ENCODE measurements at regions not wholly inside any gene's neighbourhood (a gene's known extent, or its start where the extent isn't known, plus 50 kb on each side); places are given as distances from the start of the nearest gene placed in this dataset.

DNA sequence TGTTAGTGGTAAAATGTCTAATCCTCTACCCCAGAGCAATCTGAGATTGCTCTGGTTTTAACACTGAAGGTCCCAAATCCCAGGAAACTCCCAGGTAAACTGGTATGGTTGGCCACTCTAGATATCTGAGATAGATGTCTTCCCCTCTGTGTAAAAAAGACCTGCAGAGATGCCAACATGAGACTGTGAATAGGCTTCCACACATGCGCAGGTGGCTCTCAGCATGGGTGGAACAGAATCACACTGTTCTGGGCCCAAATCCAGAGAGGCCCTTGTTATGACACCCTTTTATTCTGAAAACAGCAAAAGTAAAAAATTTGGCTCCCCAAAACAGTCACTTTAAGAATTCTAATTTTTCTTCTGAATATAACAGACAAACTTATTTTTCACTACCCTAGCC lies 88.7 kb upstream of the BMP5 start:
- Histone ChIP-seq H3K4me3 (ENCODE audit: low read length in 2 of 2) (no peak overlapping the region), H3K27ac (ENCODE audit: low read depth in 1 of 2, low read length in 1 of 2) (peak overlapping the region in 1 of 2 donors; percentile 50), H3K4me1 (ENCODE audit: control insufficient read depth in 2 of 2, insufficient read depth in 2 of 2, low read length in 2 of 2) (no peaks in the 10 kb centered on the region), H3K9me3 (ENCODE audit: control insufficient read depth in 2 of 2, insufficient read depth in 1 of 2, low read length in 1 of 2) (no peaks in the 10 kb centered on the region), H3K27me3 (ENCODE audit: control insufficient read depth in 2 of 2, insufficient read depth in 1 of 2, low read length in 1 of 2) (no peaks in the 10 kb centered on the region), H3K36me3 (ENCODE audit: control insufficient read depth in 2 of 2, insufficient read depth in 2 of 2, low read length in 1 of 2) (no peaks in the 10 kb centered on the region)
- DNase-seq (ENCODE audit: low read depth in 6 of 9, low spot score in 9 of 9) = no peak
- 96% methylated on average over 1 of the region's 1 CpG for WGBS

DNA sequence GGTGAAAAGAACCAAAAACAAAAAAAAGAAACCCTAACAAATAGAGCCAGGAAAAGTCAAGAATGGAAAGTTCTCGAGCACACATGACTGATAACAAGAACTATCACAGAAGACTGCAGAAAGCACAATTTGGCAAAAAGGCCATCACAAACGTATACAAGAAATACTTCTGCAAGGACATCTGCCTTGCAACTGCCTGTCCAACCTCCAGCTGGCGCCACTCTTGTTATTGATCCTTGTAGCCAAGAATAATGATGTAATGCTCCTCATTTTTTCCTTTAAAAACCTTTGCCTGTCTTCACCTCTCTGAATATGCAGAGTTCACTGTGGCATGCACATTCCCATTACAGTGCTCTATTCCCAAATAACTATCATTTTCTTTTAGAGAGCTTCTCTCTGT lies 87.9 kb upstream of the BMP5 start:
- Histone ChIP-seq H3K4me1 (ENCODE audit: control insufficient read depth in 2 of 2, insufficient read depth in 2 of 2, low read length in 2 of 2) (no peaks in the 10 kb centered on the region), H3K27ac (ENCODE audit: low read depth in 1 of 2, low read length in 1 of 2) (peak overlapping the region in 1 of 2 donors; percentile 53), H3K4me3 (ENCODE audit: low read length in 2 of 2) (no peak overlapping the region), H3K9me3 (ENCODE audit: control insufficient read depth in 2 of 2, insufficient read depth in 1 of 2, low read length in 1 of 2) (no peaks in the 10 kb centered on the region), H3K36me3 (ENCODE audit: control insufficient read depth in 2 of 2, insufficient read depth in 2 of 2, low read length in 1 of 2) (no peaks in the 10 kb centered on the region), H3K27me3 (ENCODE audit: control insufficient read depth in 2 of 2, insufficient read depth in 1 of 2, low read length in 1 of 2) (no peaks in the 10 kb centered on the region)
- WGBS = 87% methylated on average over 3 of the region's 3 CpGs
- DNase-seq (ENCODE audit: low read depth in 6 of 9, low spot score in 9 of 9) = no peak

DNA sequence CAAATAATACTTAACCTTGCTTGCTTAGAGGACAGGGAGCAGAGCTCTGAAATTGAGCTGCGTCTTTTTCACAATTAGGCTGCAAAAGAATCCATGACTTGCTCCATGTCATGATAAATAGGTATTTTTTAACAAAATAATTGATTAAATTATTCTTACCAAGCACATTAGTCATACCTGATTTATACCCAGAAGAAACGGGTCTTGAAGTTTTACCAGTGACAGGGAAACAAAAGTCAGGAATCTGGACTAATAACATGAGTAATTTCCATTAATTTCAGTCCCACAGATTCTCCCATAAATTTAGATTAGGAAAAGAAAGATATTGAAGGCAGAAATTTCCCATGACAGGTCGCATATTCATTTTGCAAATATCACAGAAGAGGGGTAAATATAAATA lies 85.0 kb upstream of the BMP5 start:
- Histone ChIP-seq H3K9me3 (ENCODE audit: control insufficient read depth in 2 of 2, insufficient read depth in 1 of 2, low read length in 1 of 2) (no peaks in the 10 kb centered on the region), H3K4me1 (ENCODE audit: control insufficient read depth in 2 of 2, insufficient read depth in 2 of 2, low read length in 2 of 2) (no peaks in the 10 kb centered on the region), H3K27me3 (ENCODE audit: control insufficient read depth in 2 of 2, insufficient read depth in 1 of 2, low read length in 1 of 2) (no peaks in the 10 kb centered on the region), H3K27ac (ENCODE audit: low read depth in 1 of 2, low read length in 1 of 2) (no peak overlapping the region), H3K4me3 (ENCODE audit: low read length in 2 of 2) (no peak overlapping the region), H3K36me3 (ENCODE audit: control insufficient read depth in 2 of 2, insufficient read depth in 2 of 2, low read length in 1 of 2) (no peaks in the 10 kb centered on the region)
- DNase-seq (ENCODE audit: low read depth in 6 of 9, low spot score in 9 of 9) = no peak
- WGBS = 89% methylated on average over 3 of the region's 3 CpGs

DNA sequence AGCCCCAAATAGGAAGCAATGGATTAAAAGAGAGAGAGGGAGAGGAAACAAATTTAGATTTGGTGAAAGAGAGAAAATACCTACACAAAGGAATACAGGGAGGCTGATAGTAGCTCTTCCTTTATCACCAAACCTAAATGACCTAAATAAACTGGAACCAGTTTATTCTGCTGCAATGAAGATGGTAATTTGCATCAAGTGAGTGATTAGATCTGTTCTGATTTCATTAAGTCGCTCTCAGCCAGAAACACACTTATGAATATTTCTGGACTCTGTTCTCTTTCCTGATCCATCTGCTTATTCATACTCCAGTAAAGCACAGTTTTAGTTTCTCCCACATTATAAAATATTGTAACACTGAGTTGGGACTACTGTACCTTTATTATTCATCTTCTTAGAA lies 83.4 kb upstream of the BMP5 start:
- no peak for DNase-seq (ENCODE audit: low read depth in 6 of 9, low spot score in 9 of 9)
- Histone ChIP-seq H3K36me3 (ENCODE audit: control insufficient read depth in 2 of 2, insufficient read depth in 2 of 2, low read length in 1 of 2) (no peaks in the 10 kb centered on the region), H3K27me3 (ENCODE audit: control insufficient read depth in 2 of 2, insufficient read depth in 1 of 2, low read length in 1 of 2) (no peaks in the 10 kb centered on the region), H3K9me3 (ENCODE audit: control insufficient read depth in 2 of 2, insufficient read depth in 1 of 2, low read length in 1 of 2) (no peaks in the 10 kb centered on the region), H3K4me3 (ENCODE audit: low read length in 2 of 2) (no peak overlapping the region), H3K4me1 (ENCODE audit: control insufficient read depth in 2 of 2, insufficient read depth in 2 of 2, low read length in 2 of 2) (no peaks in the 10 kb centered on the region), H3K27ac (ENCODE audit: low read depth in 1 of 2, low read length in 1 of 2) (no peak overlapping the region)
- 95% methylated on average over 1 of the region's 1 CpG for WGBS

- DNase-seq (ENCODE audit: low read depth in 6 of 9, low spot score in 9 of 9) = no peak
- WGBS = 80% methylated on average over 2 of the region's 2 CpGs
- Histone ChIP-seq H3K4me3 (ENCODE audit: low read length in 2 of 2) (no peak overlapping the region), H3K9me3 (ENCODE audit: control insufficient read depth in 2 of 2, insufficient read depth in 1 of 2, low read length in 1 of 2) (no peaks in the 10 kb centered on the region), H3K27ac (ENCODE audit: low read depth in 1 of 2, low read length in 1 of 2) (no peak overlapping the region), H3K36me3 (ENCODE audit: control insufficient read depth in 2 of 2, insufficient read depth in 2 of 2, low read length in 1 of 2) (no peaks in the 10 kb centered on the region), H3K27me3 (ENCODE audit: control insufficient read depth in 2 of 2, insufficient read depth in 1 of 2, low read length in 1 of 2) (no peaks in the 10 kb centered on the region), H3K4me1 (ENCODE audit: control insufficient read depth in 2 of 2, insufficient read depth in 2 of 2, low read length in 2 of 2) (no peaks in the 10 kb centered on the region)
These were observed 82.6 kb upstream of the BMP5 start for GRCh38 chr6:55957961-55958422.

DNA sequence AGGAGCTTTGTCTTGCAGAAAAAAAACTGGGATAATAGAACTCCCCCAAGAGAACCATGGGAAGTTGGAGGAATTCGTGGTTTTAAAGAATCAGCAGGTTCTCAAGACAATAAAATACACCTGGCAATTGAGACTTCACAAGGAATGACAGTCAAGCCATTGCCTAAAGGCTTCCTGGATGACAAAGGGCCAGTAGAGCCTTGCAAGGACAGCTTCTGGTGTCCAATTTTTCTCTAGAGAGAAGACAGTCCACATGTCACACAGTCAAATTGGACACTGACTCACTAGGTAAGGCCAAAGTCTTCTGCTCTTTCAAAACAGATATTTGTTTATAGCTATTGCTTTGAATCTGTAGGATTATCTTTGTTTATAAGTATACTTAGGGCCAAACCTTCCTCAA lies 80.3 kb upstream of the BMP5 start:
- 63% methylated on average over 1 of the region's 1 CpG for WGBS

DNA sequence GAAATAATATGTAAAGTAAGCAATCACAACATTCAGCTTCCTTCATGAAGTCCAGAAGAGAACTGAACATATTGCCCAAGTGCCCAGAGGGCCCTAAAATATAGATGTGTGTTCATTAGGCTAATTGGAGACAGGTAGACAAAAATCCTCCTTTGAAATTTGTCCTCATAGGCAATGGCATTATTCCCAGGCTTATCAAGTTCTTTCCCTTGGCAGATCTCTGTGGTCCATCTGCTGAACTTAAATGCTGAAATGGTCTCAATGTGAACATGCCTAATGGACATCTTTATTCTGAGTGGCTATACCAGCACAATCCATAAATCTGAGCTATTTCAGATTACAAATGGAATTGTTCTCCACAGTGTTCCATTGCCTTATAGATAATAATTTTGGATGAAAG lies 79.0 kb upstream of the BMP5 start:
- Histone ChIP-seq H3K36me3 (ENCODE audit: control insufficient read depth in 2 of 2, insufficient read depth in 2 of 2, low read length in 1 of 2) (no peaks in the 10 kb centered on the region), H3K27ac (ENCODE audit: low read depth in 1 of 2, low read length in 1 of 2) (no peak overlapping the region), H3K27me3 (ENCODE audit: control insufficient read depth in 2 of 2, insufficient read depth in 1 of 2, low read length in 1 of 2) (no peaks in the 10 kb centered on the region), H3K9me3 (ENCODE audit: control insufficient read depth in 2 of 2, insufficient read depth in 1 of 2, low read length in 1 of 2) (peaks cover 0 to 11% of the 10 kb centered on the region in 2 donors), H3K4me3 (ENCODE audit: low read length in 2 of 2) (no peak overlapping the region), H3K4me1 (ENCODE audit: control insufficient read depth in 2 of 2, insufficient read depth in 2 of 2, low read length in 2 of 2) (no peaks in the 10 kb centered on the region)
- no peak for DNase-seq (ENCODE audit: low read depth in 6 of 9, low spot score in 9 of 9)

More for the DNA sequence above, 80.3 kb upstream of the BMP5 start:
- no peaks in the 10 kb centered on the region for H3K4me1 ChIP-seq (ENCODE audit: control insufficient read depth in 2 of 2, insufficient read depth in 2 of 2, low read length in 2 of 2)
- no peak overlapping the region for H3K4me3 ChIP-seq (ENCODE audit: low read length in 2 of 2)
- no peak overlapping the region for H3K27ac ChIP-seq (ENCODE audit: low read depth in 1 of 2, low read length in 1 of 2)
- DNase-seq (ENCODE audit: low read depth in 6 of 9, low spot score in 9 of 9) = no peak
- H3K36me3 ChIP-seq (ENCODE audit: control insufficient read depth in 2 of 2, insufficient read depth in 2 of 2, low read length in 1 of 2) = no peaks in the 10 kb centered on the region
- peaks cover 0 to 4% of the 10 kb centered on the region in 2 donors for H3K9me3 ChIP-seq (ENCODE audit: control insufficient read depth in 2 of 2, insufficient read depth in 1 of 2, low read length in 1 of 2)
- H3K27me3 ChIP-seq (ENCODE audit: control insufficient read depth in 2 of 2, insufficient read depth in 1 of 2, low read length in 1 of 2) = no peaks in the 10 kb centered on the region

- Histone ChIP-seq H3K9me3 (ENCODE audit: control insufficient read depth in 2 of 2, insufficient read depth in 1 of 2, low read length in 1 of 2) (peaks cover 0 to 11% of the 10 kb centered on the region in 2 donors), H3K4me1 (ENCODE audit: control insufficient read depth in 2 of 2, insufficient read depth in 2 of 2, low read length in 2 of 2) (no peaks in the 10 kb centered on the region), H3K4me3 (ENCODE audit: low read length in 2 of 2) (no peak overlapping the region), H3K36me3 (ENCODE audit: control insufficient read depth in 2 of 2, insufficient read depth in 2 of 2, low read length in 1 of 2) (no peaks in the 10 kb centered on the region), H3K27me3 (ENCODE audit: control insufficient read depth in 2 of 2, insufficient read depth in 1 of 2, low read length in 1 of 2) (no peaks in the 10 kb centered on the region), H3K27ac (ENCODE audit: low read depth in 1 of 2, low read length in 1 of 2) (no peak overlapping the region)
- 87% methylated on average over 7 of the region's 7 CpGs for WGBS
- no peak for DNase-seq (ENCODE audit: low read depth in 6 of 9, low spot score in 9 of 9)
These were observed 77.9 kb upstream of the BMP5 start for GRCh38 chr6:55953335-55953734.

- H3K27me3 ChIP-seq (ENCODE audit: control insufficient read depth in 2 of 2, insufficient read depth in 1 of 2, low read length in 1 of 2) = no peaks in the 10 kb centered on the region
- no peak overlapping the region for H3K27ac ChIP-seq (ENCODE audit: low read depth in 1 of 2, low read length in 1 of 2)
- WGBS = 93% methylated on average over 26 of the region's 26 CpGs
- H3K9me3 ChIP-seq (ENCODE audit: control insufficient read depth in 2 of 2, insufficient read depth in 1 of 2, low read length in 1 of 2) = peaks cover 0 to 11% of the 10 kb centered on the region in 2 donors
- H3K36me3 ChIP-seq (ENCODE audit: control insufficient read depth in 2 of 2, insufficient read depth in 2 of 2, low read length in 1 of 2) = no peaks in the 10 kb centered on the region
- no peak overlapping the region for H3K4me3 ChIP-seq (ENCODE audit: low read length in 2 of 2)
- no peaks in the 10 kb centered on the region for H3K4me1 ChIP-seq (ENCODE audit: control insufficient read depth in 2 of 2, insufficient read depth in 2 of 2, low read length in 2 of 2)
- no peak for DNase-seq (ENCODE audit: low read depth in 6 of 9, low spot score in 9 of 9)
These were observed 74.9 kb upstream of the BMP5 start for GRCh38 chr6:55950071-55950814.

All from thymus (tissue), 11 donors.